ENCODE measurements at regions not wholly inside any gene's neighbourhood (a gene's known extent, or its start where the extent isn't known, plus 50 kb on each side); places are given as distances from the start of the nearest gene placed in this dataset.

- CTCF ChIA-PET = interaction anchor here (1.0 to 1.8 kb wide), 5 partner anchors 54 to 352 kb away, joined by 3 to 6 read pairs (median 4); no protein-coding TSS in a partner anchor
- no peak for TF ChIP-seq ZBTB33 (IDR thresholded peaks at IDR 0.05; ENCODE audit: borderline replicate concordance, low read depth)
- no peak for TF ChIP-seq NRF1 (IDR thresholded peaks at IDR 0.05; ENCODE audit: low read depth, low read length)
- TF ChIP-seq FOXJ3 (CRISPR knock-in tag; IDR thresholded peaks at IDR 0.05) = no peak
- TF ChIP-seq, protein P1, sequence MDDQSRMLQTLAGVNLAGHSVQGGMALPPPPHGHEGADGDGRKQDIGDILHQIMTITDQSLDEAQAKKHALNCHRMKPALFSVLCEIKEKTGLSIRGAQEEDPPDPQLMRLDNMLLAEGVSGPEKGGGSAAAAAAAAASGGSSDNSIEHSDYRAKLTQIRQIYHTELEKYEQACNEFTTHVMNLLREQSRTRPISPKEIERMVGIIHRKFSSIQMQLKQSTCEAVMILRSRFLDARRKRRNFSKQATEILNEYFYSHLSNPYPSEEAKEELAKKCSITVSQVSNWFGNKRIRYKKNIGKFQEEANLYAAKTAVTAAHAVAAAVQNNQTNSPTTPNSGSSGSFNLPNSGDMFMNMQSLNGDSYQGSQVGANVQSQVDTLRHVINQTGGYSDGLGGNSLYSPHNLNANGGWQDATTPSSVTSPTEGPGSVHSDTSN (IDR thresholded peaks at IDR 0.05) = no peak
- TF ChIP-seq RCOR1 (IDR thresholded peaks at IDR 0.05; ENCODE audit: low read length) = no peak
- TF ChIP-seq REST (IDR thresholded peaks at IDR 0.05; ENCODE audit: low read depth, low read length) = no peak
- TF ChIP-seq MXI1 (IDR thresholded peaks at IDR 0.05; ENCODE audit: low read depth, low read length) = no peak
- TF ChIP-seq, protein P2, sequence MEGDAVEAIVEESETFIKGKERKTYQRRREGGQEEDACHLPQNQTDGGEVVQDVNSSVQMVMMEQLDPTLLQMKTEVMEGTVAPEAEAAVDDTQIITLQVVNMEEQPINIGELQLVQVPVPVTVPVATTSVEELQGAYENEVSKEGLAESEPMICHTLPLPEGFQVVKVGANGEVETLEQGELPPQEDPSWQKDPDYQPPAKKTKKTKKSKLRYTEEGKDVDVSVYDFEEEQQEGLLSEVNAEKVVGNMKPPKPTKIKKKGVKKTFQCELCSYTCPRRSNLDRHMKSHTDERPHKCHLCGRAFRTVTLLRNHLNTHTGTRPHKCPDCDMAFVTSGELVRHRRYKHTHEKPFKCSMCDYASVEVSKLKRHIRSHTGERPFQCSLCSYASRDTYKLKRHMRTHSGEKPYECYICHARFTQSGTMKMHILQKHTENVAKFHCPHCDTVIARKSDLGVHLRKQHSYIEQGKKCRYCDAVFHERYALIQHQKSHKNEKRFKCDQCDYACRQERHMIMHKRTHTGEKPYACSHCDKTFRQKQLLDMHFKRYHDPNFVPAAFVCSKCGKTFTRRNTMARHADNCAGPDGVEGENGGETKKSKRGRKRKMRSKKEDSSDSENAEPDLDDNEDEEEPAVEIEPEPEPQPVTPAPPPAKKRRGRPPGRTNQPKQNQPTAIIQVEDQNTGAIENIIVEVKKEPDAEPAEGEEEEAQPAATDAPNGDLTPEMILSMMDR (IDR thresholded peaks at IDR 0.05) = no peak
- no peak for TF ChIP-seq RXRA (IDR thresholded peaks at IDR 0.05; ENCODE audit: borderline replicate concordance, low read depth)
- no peak for TF ChIP-seq USF2 (IDR thresholded peaks at IDR 0.05; ENCODE audit: borderline replicate concordance, low read depth, low read length)
- TF ChIP-seq MEF2A (IDR thresholded peaks at IDR 0.05; ENCODE audit: borderline replicate concordance, low read depth) = no peak
- TF ChIP-seq TCF12 (IDR thresholded peaks at IDR 0.05) = no peak
- TF ChIP-seq, protein P3, sequence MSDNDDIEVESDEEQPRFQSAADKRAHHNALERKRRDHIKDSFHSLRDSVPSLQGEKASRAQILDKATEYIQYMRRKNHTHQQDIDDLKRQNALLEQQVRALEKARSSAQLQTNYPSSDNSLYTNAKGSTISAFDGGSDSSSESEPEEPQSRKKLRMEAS (IDR thresholded peaks at IDR 0.05; ENCODE audit: low read depth) = no peak
- TF ChIP-seq CHD2 (IDR thresholded peaks at IDR 0.05; ENCODE audit: low read length, partially characterized antibody) = no peak
These were observed 53.0 kb upstream of the TRPC7 start for GRCh38 chr5:136418301-136418700.

More at GRCh38 chr5:136418301-136418700, 53.0 kb upstream of the TRPC7 start:
- no peaks in the 10 kb centered on the region for H4K20me1 ChIP-seq (ENCODE audit: insufficient read depth)
- H3K9me3 ChIP-seq = no peaks in the 10 kb centered on the region
- no peaks in the 10 kb centered on the region for H3K4me1 ChIP-seq (ENCODE audit: control insufficient read depth in 1 of 2, insufficient read depth in 2 of 2, low read depth in 1 of 2, low read length in 1 of 2)
- no peak overlapping the region for H3K4me3 ChIP-seq (ENCODE audit: low read depth in 2 of 2, low read length in 1 of 2)
- H3K36me3 ChIP-seq (replicated peaks in 1 of 2; ENCODE audit: control insufficient read depth in 1 of 2, insufficient read depth in 2 of 2, low read length in 1 of 2) = no peaks in the 10 kb centered on the region
- POLR2A ChIA-PET = no interaction called here
- no peaks in the 10 kb centered on the region for H3K9me2 ChIP-seq
- no peak for DNase-seq
- H3F3A ChIP-seq (replicated peaks; ENCODE audit: insufficient read depth) = no peaks in the 10 kb centered on the region
- no peak overlapping the region for H2AFZ ChIP-seq (ENCODE audit: low read depth)
- no peak overlapping the region for H3K4me2 ChIP-seq
- no peaks in the 10 kb centered on the region; the same call in 1 of the 2 replicates for H3K27me3 ChIP-seq (ENCODE audit: insufficient read depth)
- 20% methylated on average over 4 of the region's 4 CpGs for WGBS (ENCODE audit: low lambda C conversion rate)
- H3K27ac ChIP-seq (ENCODE audit: low read depth in 2 of 2, low read length in 1 of 2) = no peak overlapping the region
- H3K79me2 ChIP-seq (ENCODE audit: insufficient read depth) = no peaks in the 10 kb centered on the region
- H3K9ac ChIP-seq = no peak overlapping the region

Measured in SK-N-SH (cell line).